Endothelial cell of umbilical vein (primary cell): ENCODE measurements at regions not wholly inside any gene's neighbourhood (a gene's known extent, or its start where the extent isn't known, plus 50 kb on each side); places are given as distances from the start of the nearest gene placed in this dataset.

Source experiments
- CTCF ChIP-seq, 2 donors: IDR thresholded peaks; 1 replicate in 1 of 2; 2 replicates in 1 of 2; pipeline ENCODE4 v1.5.1; 2011; ENCODE audit warnings: low read length in 2 of 2, mild to moderate bottlenecking in 2 of 2, moderate library complexity in 2 of 2, control low read depth in 1 of 2, inconsistent platforms in 1 of 2, low read depth in 1 of 2; ENCODE audit not compliant: insufficient read depth in 1 of 2; ENCODE audit errors: extremely low read depth in 1 of 2
- FOS ChIP-seq: IDR thresholded peaks from 2 replicates; pipeline ENCODE4 v1.6.1; 2011; ENCODE audit warnings: mild to moderate bottlenecking, low read length, moderate library complexity, borderline replicate concordance; ENCODE audit not compliant: insufficient read depth
- MAX ChIP-seq: IDR thresholded peaks from 2 replicates; pipeline ENCODE4 v1.6.1; 2011; ENCODE audit not compliant: insufficient read depth, insufficient read length

GRCh38 chr3:94512876-94513275, 450.0 kb downstream of the NSUN3 start:
- TF ChIP-seq CTCF (IDR thresholded peaks at IDR 0.05; ENCODE audit: extremely low read depth in 1 of 2, insufficient read depth in 1 of 2, low read depth in 1 of 2, low read length in 2 of 2) (no peak), MAX (no peak), FOS (no peak)
